HG02840 (cell line): ENCODE measurements at regions not wholly inside any gene's neighbourhood (a gene's known extent, or its start where the extent isn't known, plus 50 kb on each side); places are given as distances from the start of the nearest gene placed in this dataset.
"Not testable (repeated sequence)": the region's sequence is repeated elsewhere in the genome, so short reads cannot be mapped to it uniquely, and the experiment has no call there.

Experiments
- ATAC-seq: cut with Tn5 transposase; IDR thresholded peaks from one replicate; pipeline ENCODE4 v1.9.1; 2021; ENCODE audit warnings: mild to moderate bottlenecking, moderate library complexity, moderate number of reproducible peaks; ENCODE audit not compliant: unreplicated experiment, low FRiP score

DNA sequence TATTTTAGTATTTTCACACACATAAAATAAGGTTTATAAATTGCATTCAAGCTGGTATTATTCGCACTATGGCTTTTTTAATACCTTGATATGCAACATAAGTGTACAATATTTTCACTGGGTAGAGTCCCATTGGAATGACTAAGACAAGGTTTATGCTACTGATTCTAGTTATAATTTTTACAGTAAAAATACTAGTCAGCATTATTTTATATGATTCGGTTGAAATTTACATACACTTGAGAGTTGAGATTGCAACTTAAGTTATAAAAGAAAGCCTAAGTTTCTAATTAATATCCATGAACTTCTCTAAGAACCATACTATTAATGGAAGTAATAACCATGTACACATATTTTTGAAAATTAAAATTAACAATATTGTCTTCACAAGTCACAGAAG, 723.9 kb upstream of the NR2F2 start:
- no peak for ATAC-seq

DNA sequence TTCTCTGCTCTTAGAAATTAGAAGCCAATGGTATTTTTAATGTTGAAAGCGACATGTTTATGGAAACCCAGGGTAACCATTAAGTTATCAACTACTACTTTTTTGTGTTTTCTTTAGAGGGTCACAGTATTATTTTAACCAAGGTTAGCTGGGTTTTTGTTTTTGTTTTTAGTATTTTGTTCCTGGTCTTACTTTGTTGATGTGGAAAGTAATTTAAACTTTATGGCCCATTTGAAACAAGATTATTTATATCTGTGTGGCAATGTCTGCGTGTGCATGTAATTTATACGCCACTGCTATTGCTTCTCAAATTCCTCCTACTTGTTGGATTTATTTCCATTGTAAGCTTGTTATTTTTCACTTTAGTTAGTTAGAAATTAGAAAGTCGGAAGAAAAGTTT, 722.1 kb upstream of the NR2F2 start:
- no peak for ATAC-seq

DNA sequence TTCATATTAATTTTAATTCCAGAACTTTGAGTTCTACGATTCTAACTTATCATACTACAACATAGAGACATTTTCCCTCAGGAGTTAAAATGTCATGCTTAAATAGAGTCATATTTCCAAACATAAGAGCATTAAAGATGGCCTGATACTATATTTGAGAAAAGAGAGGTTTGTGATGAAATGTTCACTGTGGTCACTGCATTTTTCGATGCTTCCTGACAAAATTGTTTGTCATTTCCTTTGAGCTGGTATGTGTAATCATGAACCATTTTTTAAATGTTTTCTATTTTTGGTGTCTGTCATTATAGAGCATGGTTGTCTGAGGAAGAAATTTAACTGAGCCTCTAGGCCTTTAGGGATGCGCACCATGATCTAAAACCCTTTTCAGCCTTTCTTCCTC, 721.4 kb upstream of the NR2F2 start:
- ATAC-seq, result no peak

DNA sequence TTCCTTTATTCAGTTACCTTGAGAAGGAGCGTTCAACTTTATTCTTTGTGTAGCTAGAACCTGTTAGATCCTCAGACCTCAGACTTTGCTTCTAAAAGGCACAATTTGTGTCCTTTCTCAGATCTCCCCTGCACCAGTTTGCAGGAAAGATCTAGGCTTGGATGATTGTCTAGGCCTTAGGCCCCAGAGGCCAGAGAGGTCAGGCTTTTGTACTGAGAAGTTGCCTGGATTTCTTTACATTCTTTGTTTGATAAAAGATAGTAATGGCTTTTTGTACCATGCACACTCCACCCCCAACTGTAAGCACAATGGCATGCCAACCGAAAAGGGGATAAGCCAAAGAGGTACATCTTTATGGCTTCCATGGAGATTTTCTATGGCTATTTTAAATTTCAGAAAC, 719.6 kb upstream of the NR2F2 start:
- ATAC-seq, result no peak

DNA sequence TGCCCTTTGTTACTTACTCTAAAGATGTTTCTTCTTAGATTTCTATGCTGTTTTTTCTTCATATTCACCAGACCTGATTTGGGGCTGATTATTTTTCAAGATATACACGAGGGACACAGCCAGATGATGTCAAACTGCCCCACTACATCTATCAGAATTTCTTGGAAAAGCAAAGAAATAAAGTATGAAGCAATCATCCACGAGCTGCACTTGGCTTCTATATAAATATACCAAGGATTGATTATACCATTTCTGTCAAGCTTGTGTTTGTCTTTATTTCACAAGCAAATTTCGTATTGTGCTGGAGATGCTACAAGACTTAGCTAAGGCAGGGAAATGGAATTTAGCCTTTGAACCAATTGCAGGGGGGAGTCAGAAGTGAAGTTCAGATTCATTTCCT, 715.1 kb upstream of the NR2F2 start:
- no peak for ATAC-seq

DNA sequence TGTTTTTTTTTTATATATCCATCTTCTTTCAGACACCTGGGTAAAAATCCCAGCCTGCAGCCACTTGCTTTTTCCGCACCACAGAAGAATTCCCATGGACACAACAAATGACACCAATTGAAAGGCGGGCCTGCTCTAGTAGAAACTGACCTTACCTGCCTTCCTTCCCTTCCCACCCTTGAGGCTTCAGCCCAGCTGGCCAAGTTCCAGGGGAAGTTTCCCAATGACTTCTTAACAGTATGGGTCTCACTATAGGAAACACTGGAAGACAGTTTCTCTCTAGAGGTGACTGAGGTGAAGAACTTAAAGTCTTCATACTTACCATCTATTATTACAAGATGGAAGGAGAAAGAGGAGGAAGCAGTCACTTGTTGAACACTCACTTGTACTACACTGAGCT, 714.2 kb upstream of the NR2F2 start:
- ATAC-seq, result no peak

DNA sequence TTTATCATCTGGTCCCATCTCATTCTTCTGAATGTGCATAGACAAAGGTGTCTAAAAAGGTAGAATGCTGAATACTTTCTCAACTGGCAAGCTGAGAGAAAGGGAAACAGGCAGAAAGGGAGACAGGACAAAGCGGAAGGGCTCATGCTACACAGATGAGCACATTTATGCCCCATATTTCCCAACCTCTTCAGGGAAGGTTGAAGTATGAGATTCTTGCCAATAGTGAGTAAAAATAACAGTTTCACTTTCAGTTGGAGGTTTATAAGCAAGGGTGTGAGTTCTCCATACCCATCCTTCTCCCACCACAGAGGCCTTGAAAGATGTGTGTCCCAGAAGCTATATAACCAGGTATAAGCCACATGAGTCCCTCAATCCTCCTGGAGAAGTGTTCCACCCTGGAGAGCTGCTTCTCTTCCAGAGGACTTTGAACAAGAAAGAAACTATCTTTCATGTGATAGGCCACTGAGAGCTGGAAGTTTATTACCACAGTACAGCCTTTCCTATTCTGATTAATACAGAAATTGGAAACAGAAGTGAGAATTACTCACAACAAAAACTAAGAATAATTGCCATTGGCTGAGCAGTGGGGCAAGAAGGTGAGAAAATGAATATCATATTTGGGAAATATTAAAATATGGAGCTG, 709.4 kb upstream of the NR2F2 start:
- no peak for ATAC-seq

DNA sequence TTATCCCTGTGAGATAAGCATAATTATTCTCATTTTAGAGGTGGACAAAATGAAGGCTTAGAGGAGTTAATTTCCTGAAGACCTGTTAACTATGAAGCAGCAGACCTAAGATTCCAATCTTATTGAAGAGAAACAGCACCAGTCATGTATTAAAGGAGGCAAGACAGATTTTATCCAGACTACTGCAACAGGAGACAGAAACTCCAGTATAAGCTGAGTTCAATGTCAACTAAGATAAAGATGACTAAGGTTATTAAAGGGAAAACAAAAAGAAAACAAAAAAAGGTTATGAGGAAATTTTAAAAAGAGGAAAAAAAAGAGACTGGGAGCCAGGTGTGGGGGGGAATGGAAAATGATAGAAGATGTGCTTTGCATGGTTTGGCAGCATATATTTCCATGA, 707.7 kb upstream of the NR2F2 start:
- no peak for ATAC-seq

DNA sequence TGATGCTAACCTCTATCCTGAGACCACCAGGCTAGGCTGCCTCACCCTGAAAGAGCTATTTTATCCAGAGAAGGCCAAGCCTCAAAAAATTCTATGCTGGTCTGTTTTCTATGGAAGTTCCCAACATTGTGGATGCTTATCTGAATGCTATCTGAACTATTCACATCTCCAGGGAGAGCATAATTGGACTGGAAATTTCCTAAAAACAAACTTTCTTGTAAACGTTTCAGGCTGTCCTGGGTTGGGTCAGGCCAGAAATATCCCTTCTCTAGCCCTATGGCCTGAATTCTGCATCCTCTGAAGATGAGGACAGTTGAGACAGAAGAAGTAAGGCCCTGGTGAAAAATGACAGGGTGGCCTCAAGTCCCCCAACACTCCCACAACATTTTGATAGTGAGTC, 706.4 kb upstream of the NR2F2 start:
- no peak for ATAC-seq

DNA sequence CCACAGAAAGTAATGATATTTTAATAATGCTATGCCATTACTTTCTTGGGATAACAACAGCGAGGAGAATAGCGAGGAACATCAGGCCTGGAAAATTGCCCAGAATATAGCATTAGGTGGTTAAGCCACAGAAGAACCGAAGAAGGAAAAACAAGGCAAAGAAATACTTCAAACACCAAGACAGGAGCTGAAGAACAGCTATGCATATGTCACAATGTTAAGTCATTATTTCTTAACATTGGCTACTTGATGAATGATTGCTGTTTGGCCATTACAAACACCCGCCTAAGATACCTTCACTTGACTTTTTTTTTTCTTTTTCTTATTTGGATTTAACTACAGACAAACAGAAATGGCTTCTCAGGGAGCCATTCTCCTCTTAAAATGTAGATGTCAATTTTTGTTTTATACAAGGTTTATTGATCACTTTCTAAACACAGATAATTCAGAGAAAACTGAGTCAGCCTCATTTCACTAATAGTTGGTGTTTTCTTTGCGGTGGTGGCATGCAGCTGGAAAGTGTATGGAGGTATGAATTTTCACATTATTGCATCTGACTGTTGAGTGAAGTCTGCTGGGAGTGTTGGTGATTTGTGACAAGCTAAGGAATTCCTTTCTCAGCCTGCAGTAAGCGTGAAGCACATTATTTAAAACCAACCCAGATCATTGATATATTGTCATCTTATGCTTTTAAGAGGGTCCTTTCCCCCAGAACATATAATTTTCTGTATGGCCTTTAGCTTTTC, 705.7 kb upstream of the NR2F2 start:
- ATAC-seq, result no peak

DNA sequence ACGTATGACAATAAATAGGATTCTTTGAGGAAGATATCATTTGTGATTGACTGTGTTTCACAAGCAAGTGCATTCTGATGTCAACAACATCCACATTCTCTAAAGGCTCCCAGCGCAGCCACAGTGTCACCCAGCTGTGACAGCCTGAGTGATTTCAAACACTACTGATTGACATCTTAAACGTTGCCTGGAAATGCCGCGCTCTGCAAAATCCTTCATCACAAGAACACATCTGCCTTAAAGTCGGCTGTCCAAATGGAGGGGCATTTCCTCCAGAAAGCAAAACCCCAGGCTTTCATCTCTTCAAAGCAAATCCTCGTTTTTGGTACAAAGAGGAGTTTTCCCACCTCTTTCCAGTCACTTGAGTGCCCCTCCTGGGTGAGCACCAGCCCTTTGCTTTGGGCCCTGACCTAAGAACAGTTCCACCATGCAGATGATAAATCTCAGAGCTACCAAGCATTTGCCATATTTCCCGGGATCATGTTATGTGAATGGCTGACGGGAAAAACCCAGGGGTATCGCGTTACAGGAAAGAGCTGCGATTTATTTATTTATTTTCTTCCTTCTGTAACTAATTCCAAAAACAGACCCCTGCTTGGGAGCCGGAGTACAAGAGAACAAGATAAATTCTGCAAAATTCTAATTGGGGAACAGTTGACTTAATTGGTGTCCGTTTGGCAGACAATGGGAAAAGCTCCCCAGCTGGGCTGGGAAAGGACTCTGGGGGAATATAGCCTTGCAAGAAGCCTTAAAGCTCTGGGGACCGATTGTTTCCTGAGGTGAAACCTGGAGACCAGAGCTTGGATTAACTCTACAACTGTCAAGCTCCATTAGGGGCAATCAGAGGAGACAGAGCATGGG, 703.8 kb upstream of the NR2F2 start:
- ATAC-seq, result no peak

DNA sequence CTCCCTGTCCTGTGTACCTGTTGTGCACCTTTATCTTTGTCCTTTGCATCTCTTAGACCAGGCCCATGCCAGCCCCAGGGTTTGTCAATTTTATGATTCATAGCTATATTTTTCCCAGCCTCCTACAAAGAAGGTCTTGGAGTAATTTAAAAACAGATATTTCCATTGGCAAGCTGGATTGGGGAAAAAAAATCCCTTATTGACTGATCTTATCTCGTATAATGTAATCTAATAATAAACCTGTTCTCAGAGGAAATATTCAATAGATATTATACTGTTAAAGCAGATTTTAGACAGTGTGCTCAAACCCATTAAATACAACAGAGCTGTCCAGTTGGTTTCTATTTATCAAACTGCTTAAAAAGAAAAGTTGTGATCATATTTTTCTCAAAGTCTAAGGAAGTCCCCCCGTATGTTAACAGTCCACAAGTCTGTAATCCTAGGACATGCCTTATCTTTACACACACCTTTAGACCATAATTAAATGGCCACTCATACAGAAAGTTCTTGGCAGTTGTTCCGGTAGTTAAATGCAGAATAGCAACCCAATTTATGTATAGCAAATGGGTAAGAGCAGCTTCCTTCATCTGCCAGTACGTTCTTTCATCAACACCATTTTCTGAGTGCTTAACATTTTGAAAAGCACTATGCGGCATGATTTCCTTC, 700.9 kb upstream of the NR2F2 start:
- no peak for ATAC-seq

DNA sequence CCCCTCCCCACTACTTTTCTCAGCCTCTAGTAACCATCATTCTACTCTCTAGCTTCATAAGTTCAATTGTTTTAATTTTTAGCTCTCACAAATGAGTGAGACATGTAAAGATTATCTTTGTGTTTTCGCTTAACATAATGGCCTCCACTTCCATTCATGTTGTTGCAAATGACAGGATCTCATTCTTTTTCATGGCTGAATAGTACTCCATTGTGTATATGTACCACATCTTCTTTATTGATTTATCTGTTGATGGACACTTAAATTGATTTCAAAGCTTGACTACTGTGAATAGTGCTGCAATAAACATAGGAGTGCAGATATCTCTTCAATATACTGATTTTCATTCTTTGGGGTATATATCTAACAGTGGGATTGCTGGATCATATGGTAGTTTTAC, 699.8 kb upstream of the NR2F2 start:
- no peak for ATAC-seq

DNA sequence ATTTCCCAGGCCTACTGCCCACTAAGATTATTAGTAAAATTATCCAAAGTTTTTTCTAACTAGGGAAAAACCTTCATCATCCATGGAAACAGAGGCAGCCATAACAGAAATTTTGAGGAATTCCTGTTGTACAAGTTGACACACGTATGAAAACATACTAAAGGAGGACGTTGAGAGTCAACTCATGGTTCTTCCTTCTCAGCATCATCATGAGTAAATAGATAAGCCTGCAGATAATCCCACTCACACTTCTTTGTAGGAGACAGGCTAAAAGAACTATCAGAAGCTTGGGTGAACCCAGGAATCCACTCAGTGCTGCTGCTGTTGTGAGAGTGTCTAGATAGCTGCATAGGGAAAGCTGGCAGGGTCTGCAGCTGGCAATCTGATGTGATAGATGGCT, 694.8 kb upstream of the NR2F2 start:
- ATAC-seq, result no peak

DNA sequence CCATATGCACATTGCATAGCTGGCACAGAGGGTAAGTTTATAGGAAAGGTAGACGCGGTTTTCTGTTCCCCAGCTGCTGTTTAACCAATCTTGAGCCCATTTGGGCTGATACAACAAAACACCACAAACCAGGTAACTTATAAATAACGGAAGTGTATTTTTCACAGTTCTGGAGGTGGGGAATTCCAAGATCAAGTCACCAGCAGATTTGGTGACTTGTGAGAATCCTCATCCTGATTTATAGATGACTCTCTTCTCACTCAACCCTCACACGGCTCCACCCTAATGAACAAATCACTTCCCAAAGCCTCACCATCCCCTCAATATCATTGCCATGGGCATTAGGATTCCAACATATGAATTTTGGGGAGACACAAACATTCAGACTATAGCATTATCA, 694.4 kb upstream of the NR2F2 start:
- ATAC-seq, result no peak

DNA sequence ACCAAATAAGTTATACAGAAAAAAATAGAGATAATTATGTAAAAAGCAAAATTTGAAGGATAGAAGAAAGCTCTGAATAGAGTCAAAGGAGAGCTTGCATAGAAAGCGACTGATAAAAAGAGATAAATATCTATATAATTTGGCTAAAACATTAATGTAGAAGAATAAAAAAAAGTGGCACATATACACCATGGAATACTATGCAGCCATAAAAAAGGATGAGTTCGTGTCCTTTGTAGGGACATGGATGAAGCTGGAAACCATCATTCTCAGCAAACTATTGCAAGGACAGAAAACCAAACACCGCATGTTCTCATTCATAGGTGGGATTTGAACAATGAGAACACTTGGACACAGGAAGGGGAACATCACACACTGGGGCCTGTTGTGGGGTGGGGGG, 693.3 kb upstream of the NR2F2 start:
- ATAC-seq, result not testable (repeated sequence)

DNA sequence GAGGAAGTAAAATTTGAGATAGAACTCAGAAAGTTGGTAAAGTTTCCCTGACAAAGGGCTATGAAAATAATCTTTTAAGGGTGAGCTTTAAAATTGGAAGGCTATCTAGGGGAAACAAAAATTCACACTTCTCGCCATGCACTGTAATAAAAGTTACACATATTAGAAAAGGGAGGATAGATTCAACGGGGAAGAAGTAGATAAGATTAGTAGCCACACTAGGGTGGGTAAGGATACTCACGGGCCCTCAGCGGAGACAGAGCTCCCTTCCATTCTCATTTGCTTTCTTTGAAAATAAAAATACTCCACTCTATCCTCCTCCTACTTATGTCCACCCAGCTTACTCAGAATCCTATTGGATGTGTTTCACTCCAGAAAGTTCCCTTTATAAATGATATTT, 691.3 kb upstream of the NR2F2 start:
- no peak for ATAC-seq

DNA sequence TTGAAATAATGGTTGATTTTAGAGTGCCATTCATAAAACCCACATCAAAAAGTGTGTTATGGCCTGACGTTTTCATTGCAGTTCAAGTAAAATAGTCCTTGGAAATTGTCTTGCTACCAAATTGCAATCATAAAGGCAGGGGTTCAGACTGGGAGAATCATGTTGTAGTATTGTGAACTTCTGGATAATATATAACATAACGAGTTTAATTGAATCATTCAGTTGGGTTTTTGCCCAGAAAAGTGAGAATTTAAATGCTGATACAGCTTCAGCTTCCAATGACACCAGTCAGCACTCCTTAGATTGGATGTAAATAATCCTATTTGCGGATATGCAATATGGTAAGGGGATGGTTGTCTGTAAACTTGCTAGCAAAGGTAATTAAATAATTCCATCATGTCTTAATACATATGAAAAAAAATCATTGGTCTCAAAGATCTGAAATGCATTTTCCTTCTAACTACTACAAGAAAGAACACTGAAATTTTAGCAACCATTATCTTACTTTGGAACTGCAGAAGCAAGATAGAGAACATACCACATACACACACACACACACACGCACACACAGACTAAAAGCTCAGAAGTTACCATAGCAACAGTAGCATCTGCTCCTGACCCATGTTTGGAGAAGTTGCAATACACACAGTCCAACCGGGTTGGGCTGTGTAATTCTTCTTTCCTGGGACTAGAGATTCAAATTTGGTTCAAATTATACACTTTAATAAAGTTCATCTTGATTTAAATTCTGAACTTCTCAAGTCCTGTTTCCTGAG, 686.2 kb upstream of the NR2F2 start:
- no peak for ATAC-seq

DNA sequence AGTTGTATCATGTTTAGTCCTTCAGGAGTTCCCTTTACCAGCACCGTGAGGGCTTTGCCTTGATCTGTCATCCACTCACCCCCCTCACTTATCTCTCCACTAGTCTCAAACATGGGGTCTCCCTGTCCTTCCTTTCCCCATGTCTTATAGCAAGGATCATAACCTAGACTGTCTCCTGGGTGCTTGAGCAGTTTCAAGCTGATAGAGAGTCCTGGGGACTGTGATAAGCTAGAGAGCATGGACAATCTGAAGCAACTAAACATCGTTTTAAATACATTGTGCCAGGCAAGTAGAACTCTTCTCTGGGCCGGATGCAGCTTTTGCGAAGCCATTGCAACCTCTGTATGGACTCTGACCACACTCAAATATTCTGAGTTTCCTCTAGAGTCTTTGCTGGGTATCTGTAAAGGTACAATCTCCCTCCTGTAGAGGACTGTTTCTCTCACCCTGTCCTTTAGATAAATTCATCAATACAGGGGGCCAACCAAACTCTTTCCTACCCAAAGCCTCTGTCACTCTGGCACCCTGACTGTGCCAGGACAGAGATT, 684.6 kb upstream of the NR2F2 start:
- no peak for ATAC-seq
